Adrenal gland (tissue), 5 donors: ENCODE measurements at regions not wholly inside any gene's neighbourhood (a gene's known extent, or its start where the extent isn't known, plus 50 kb on each side); places are given as distances from the start of the nearest gene placed in this dataset.

Experiments
- CTCF ChIP-seq, 6 experiments: fragments of 450-650 bp in 4 of 6; fragments of 200-600 bp in 2 of 6; sonication (generic) in 1 of 6; IDR thresholded peaks; 1 replicate in 5 of 6; 2 replicates in 1 of 6; pipeline versions ENCODE4 v1.5.1 to v1.8.0; 2016 to 2021; ENCODE audit warnings: antibody characterized with exemption in 6 of 6, mild to moderate bottlenecking in 2 of 6, moderate library complexity in 1 of 6
- POLR2A ChIP-seq, 2 donors: fragments of 450-650 bp; IDR thresholded peaks; one replicate each; pipeline ENCODE4 v1.6.1; 2017; ENCODE audit warnings: antibody characterized with exemption in 2 of 2, mild to moderate bottlenecking in 2 of 2, moderate library complexity in 1 of 2
- donor health status: DM: no; HTN: no; CAD: no.

- TF ChIP-seq CTCF (IDR thresholded peaks at IDR 0.05), result no peak
- no peak for TF ChIP-seq POLR2A (IDR thresholded peaks at IDR 0.05)
Observed at GRCh38 chr4:130183096-130183495, 1087.1 kb downstream of the C4orf33 start.
